HUDEP-2 (cell line): ENCODE measurements at regions not wholly inside any gene's neighbourhood (a gene's known extent, or its start where the extent isn't known, plus 50 kb on each side); places are given as distances from the start of the nearest gene placed in this dataset.
"Not testable (repeated sequence)": the region's sequence is repeated elsewhere in the genome, so short reads cannot be mapped to it uniquely, and the experiment has no call there.

Experiments used
- DNase-seq, 76 experiments: peaks; one replicate each; lab custom pipeline; 2025; ENCODE audit not compliant: unreplicated experiment in 76 of 76; lab: John Stamatoyannopoulos, UW

- DNase-seq, result peak in 14 of 76 experiments; percentile 5 to 60 (median 24)
Measured at GRCh38 chr10:109025172-109025571, 898.1 kb downstream of the XPNPEP1 start.

- no peak for DNase-seq
Measured at GRCh38 chr10:109022417-109023049, 900.8 kb downstream of the XPNPEP1 start.

GRCh38 chr10:109019001-109019424 lies 904.3 kb downstream of the XPNPEP1 start:
- peak in 2 of 76 experiments; percentile 1 to 17 for DNase-seq

DNA sequence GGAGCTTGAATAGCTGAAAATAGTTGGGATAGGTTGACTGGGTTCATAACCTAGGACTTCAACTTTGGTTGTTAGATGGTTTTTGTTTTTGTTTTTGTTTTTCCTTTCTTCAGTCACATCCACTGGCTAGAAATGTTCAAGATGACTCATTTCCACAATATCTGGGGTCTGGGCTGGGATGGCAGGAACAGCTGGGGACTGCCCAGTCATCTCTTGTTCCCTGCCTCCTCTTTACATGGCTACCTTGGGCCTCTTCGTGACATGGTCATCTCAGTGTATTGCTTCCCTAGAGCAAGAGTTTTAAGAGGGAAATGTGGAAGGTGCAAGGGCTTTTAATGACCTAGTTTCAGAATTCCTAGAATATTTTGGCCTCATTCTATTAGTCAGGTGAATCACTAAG lies 915.8 kb downstream of the XPNPEP1 start:
- no peak for DNase-seq

- DNase-seq, result no peak
Measured at GRCh38 chr10:108990441-108990840, 932.9 kb downstream of the XPNPEP1 start.

- DNase-seq, result no peak
Measured at GRCh38 chr10:108989976-108990375, 933.3 kb downstream of the XPNPEP1 start.

GRCh38 chr10:108982159-108982558 lies 941.2 kb downstream of the XPNPEP1 start:
- DNase-seq, result no peak

DNA sequence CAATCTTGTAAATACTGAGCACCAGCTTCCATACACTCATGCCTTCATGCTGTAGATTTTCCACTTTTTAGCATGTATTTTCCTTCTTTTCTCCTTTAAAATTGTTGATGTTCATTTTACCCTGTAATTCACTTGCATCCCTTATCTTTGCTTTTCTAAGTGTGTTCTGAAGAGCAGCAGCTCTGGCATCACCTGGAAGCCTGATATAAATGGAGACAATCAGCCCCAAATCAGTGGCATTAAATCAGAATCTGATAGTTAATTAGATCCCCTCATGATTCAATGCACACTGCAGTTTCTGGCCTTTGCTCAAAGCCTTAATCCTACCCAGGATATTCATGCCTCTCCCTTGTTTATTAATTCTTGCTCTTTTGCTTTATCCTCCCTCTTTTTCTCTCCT lies 942.4 kb downstream of the XPNPEP1 start:
- DNase-seq, result no peak

- no peak for DNase-seq
Measured at GRCh38 chr10:108975459-108976058, 947.8 kb downstream of the XPNPEP1 start.

GRCh38 chr10:108970016-108970415 lies 953.3 kb downstream of the XPNPEP1 start:
- peak in 11 of 76 experiments; percentile 1 to 19 (median 4) for DNase-seq

DNA sequence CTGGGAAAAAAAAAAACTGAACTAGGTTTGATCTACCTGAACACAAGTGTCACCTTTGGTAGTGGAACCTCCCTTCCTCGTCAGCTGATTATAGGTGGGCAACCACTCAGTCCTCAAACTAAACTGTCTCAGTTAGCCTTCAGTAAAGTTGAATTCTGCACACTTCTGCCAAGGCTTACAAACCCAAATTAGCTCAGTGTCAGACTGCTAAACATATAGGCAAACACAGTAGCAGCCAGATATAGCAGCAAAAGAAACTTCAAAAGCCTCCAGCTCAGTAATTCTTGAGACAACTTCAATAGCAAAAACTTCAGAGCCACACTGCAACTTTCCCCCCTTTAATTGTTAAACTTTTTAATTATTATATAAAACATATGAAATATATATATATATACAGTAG lies 956.9 kb downstream of the XPNPEP1 start:
- no peak for DNase-seq

DNA sequence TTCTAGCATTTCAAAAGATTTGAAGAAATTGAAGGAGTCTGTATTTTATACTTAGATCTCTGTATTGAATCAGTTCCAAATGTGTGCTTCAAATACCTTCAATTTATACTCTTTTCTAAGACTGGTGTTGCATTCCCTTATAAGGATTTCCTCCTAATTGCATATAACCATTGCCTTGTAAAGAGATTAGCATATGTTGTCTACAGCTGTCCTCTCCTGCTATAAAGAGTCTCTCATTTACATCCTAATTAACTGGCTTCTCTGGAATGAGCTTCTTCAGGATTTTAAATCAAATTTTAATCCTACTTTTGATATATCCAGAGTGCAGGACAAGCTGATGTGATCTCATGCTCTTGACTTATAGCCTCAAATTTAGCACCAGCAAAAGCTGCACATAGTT lies 957.3 kb downstream of the XPNPEP1 start:
- no peak for DNase-seq

DNA sequence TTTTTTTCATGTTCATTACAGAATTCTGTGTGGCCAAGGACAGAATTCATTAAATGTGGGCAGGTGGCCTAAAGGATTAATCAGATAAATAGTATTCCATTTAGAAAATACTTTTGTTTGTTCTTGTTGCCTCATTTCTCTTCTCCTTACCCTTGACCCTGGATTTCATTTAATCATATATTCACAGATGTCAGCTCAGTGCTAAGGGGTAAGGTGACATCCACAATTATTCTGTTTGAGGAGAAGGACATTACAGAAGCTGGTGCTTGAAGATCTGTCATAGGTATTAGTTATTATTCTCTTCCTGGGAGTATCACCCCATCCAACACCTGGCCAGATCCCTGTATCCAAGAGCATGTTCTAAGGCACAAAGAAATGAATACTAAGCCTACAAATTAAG lies 961.1 kb downstream of the XPNPEP1 start:
- no peak for DNase-seq

DNA sequence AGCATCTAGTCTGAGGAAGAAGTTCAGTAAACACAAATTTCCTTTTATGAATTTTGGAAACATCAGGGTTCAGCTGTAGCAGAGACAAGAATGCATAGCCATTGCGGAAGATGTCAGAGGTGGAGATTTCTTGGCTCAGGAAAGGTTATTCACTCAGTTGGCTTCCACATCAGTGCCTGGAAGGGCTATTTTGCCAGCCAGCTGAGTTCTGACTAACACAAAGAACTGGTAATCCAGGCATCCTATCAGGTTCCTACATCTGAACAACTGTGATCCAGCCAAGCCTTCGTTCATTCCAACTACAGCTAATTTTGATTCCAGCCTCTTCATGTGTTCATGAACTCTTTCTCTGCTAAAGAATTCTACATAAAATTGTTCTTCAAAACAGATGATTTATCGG lies 965.6 kb downstream of the XPNPEP1 start:
- DNase-seq, result no peak

DNA sequence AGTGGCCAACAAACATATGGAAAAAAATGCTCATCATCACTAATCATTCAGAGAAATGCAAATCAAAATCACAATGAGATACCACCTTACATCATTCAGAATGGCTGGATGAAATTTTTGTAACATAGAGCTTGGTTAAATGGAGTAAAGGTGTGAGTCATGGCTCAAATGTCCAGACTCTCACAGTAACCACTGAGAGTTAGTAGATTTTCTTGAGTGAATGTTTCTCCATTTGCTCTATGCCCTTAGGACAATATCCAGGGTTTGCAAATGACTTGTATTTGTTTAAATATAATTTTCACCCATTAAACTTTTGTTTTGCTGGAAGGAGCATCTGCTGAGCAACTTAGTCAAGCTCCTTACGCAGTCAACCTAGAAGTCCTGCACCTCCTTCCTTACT lies 967.2 kb downstream of the XPNPEP1 start:
- no peak for DNase-seq

- not testable (repeated sequence) for DNase-seq
Measured at GRCh38 chr10:108920029-108920428, 1003.3 kb downstream of the XPNPEP1 start.

GRCh38 chr10:108913300-108913699 lies 1010.0 kb downstream of the XPNPEP1 start:
- DNase-seq, result no peak

DNA sequence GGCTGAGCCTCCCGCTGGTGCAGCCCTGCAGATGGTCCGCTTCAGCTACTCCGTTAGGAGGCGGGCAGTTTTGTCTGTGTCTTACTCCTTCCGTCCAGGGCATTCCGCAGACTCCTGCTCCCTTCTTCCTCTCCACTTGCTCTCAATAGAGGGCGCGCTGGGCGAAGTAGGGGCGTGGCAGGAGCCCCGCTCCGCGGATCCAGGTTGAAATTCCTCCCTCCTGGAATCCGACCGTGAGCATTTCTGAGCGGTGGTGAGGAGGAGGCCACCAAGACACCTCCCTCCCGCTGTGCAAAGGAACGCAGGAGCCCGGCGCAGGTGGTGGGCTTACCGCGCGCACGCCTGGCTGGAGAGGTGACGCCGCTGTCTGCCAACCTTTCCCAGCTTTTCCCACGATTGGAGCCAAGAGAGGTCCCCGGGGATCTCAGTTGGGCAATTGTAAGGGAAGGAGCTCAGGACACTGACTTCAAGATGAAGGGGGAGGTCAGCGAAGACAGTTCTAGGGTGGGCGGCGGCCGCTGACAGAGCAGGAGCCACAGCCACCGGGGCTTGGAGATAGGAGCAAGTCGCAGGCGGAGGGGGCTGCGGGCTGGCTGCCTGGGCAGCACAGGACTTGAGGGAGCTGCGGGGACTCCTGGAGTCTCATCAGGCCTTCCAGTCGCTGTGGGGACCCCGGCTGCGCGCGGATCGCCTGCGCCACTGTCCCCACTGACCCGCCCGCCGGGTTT lies 1011.3 kb downstream of the XPNPEP1 start:
- peak in 9 of 76 experiments; percentile 0 to 13 (median 2) for DNase-seq

DNA sequence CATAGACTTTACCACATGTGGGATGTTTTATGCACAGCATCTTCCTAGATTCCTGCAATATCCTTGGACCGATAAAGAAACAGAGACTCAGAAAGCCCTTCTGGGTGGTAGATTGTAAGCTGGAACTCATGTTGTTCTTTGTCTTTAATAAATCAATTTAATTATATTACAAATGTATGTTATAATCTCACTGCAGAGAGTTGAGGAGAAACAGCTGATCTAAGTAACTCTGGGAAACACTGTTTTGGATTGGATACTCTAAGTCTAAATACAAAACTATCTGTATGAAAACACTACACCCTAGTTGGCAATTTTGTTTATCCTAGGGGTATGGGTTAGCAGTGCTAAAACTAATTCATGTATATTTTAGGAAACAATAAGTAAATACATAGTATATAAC lies 1015.2 kb downstream of the XPNPEP1 start:
- DNase-seq, result no peak

- no peak for DNase-seq
Measured at GRCh38 chr10:108905821-108906220, 1017.5 kb downstream of the XPNPEP1 start.

DNA sequence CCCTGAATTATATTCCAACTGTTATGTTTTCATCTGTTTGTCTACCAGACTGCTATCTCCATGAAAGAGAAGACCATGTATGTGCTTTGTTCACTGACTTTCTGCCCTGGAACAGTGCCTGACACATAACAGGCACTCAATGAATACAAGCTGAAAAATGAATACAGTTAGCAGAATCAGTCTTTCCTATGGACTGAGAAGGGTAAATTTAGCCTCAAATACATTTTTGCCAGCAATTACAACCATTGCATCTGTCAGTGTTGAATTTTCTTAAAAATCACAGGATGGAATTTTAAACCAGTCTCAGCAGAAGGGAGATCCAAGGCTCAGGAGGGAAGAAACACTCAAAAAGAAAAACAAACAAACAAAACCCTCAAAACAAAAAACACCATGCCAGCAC lies 1018.1 kb downstream of the XPNPEP1 start:
- DNase-seq, result no peak
